GM23338 (cell line): ENCODE measurements at regions not wholly inside any gene's neighbourhood (a gene's known extent, or its start where the extent isn't known, plus 50 kb on each side); places are given as distances from the start of the nearest gene placed in this dataset.

Experiments
- ATAC-seq: fragments of 200-7000 bp; cut with Tn5 transposase; 3 replicates; pipeline ENCODE4 v1.9.1; 2020
- DNase-seq: peaks from one replicate; pipeline ENCODE4 v3.0.0-alpha.2; 2015; ENCODE audit warnings: low spot score
- H2AFZ ChIP-seq: fragments of 200-600 bp; sonication (generic); 2 replicates; pipeline ENCODE4 v1.8.0; 2016; ENCODE audit warnings: antibody characterized with exemption, mild to moderate bottlenecking, moderate library complexity
- H3F3A ChIP-seq: fragments of 200-600 bp; sonication (generic); replicated peaks from 2 replicates; pipeline ENCODE4 v1.8.0; 2017; ENCODE audit warnings: antibody characterized with exemption, mixed run types, low read depth
- H3K27ac ChIP-seq: fragments of 200-600 bp; sonication (generic); 2 replicates; pipeline ENCODE4 v1.6.1; 2016; ENCODE audit warnings: low read depth
- H3K27me3 ChIP-seq: fragments of 200-600 bp; sonication (generic); 2 replicates; pipeline ENCODE4 v1.8.0; 2016; ENCODE audit warnings: mild to moderate bottlenecking, mixed run types, moderate library complexity; ENCODE audit not compliant: insufficient read depth
- H3K36me3 ChIP-seq: fragments of 200-600 bp; sonication (generic); 2 replicates; pipeline ENCODE4 v1.8.0; 2016; ENCODE audit warnings: mild to moderate bottlenecking; ENCODE audit not compliant: insufficient read depth
- H3K4me1 ChIP-seq: fragments of 200-600 bp; sonication (generic); 2 replicates; pipeline ENCODE4 v1.8.0; 2016; ENCODE audit warnings: mild to moderate bottlenecking, moderate library complexity; ENCODE audit not compliant: insufficient read depth
- H3K4me2 ChIP-seq: fragments of 200-600 bp; sonication (generic); 2 replicates; pipeline ENCODE4 v1.7.1; 2017; ENCODE audit warnings: mixed run types
- H3K4me3 ChIP-seq: fragments of 200-600 bp; sonication (generic); 2 replicates; pipeline ENCODE4 v1.6.1; 2016; ENCODE audit warnings: mixed run types
- H3K79me2 ChIP-seq: fragments of 200-600 bp; sonication (generic); replicated peaks from 2 replicates; pipeline ENCODE4 v1.8.0; 2017; ENCODE audit warnings: mild to moderate bottlenecking; ENCODE audit not compliant: insufficient read depth
- H3K9me2 ChIP-seq: fragments of 200-600 bp; sonication (generic); 2 replicates; pipeline ENCODE4 v1.8.0; 2017; ENCODE audit not compliant: insufficient read depth
- H4K20me1 ChIP-seq: fragments of 200-600 bp; sonication (generic); replicated peaks from 2 replicates; pipeline ENCODE4 v1.8.0; 2017; ENCODE audit warnings: mild to moderate bottlenecking; ENCODE audit not compliant: insufficient read depth
- H3K27ac Mint-ChIP-seq: 2 replicates; pipeline ENCODE4 v1.8.0; 2020; ENCODE audit warnings: inconsistent platforms, mild to moderate bottlenecking, moderate library complexity, mixed read lengths
- H3K27me3 Mint-ChIP-seq: 3 replicates; pipeline ENCODE4 v1.8.0; 2022; ENCODE audit warnings: low read depth, mild to moderate bottlenecking, moderate library complexity, mixed read lengths, inconsistent platforms; ENCODE audit not compliant: insufficient read depth, poor library complexity
- H3K36me3 Mint-ChIP-seq: 3 replicates; pipeline ENCODE4 v1.8.0; 2021; ENCODE audit warnings: low read depth, mild to moderate bottlenecking, inconsistent platforms, moderate library complexity, mixed read lengths
- H3K4me1 Mint-ChIP-seq: 3 replicates; pipeline ENCODE4 v1.8.0; 2020; ENCODE audit warnings: mild to moderate bottlenecking, inconsistent platforms, mixed read lengths
- H3K4me3 Mint-ChIP-seq: 3 replicates; pipeline ENCODE4 v1.8.0; 2021; ENCODE audit warnings: moderate library complexity, mild to moderate bottlenecking, inconsistent platforms, mixed read lengths
- H3K9me3 Mint-ChIP-seq: 3 replicates; pipeline ENCODE4 v1.8.0; 2020; ENCODE audit warnings: moderate library complexity, mild to moderate bottlenecking, inconsistent platforms, mixed read lengths
- CREB1 ChIP-seq: fragments of 250-450 bp; sonication (Bioruptor Pico); IDR thresholded peaks from 2 replicates; pipeline ENCODE4 v1.5.0; 2020; ENCODE audit warnings: low read depth, mild to moderate bottlenecking, moderate library complexity
- EZH2 ChIP-seq: fragments of 200-600 bp; sonication (generic); IDR thresholded peaks from one replicate; pipeline ENCODE4 v1.8.0; 2017; ENCODE audit warnings: antibody characterized with exemption, mild to moderate bottlenecking, low read depth; ENCODE audit not compliant: unreplicated experiment
- EZH2phosphoT487 ChIP-seq: fragments of 200-600 bp; sonication (generic); IDR thresholded peaks from one replicate; pipeline ENCODE4 v1.8.1; 2018; ENCODE audit warnings: antibody characterized with exemption; ENCODE audit not compliant: unreplicated experiment
- JUNB ChIP-seq: IDR thresholded peaks from one replicate; pipeline ENCODE4 v1.6.1; 2016; ENCODE audit warnings: antibody characterized with exemption; ENCODE audit not compliant: unreplicated experiment
- NANOG ChIP-seq: IDR thresholded peaks from 2 replicates; pipeline ENCODE4 v1.6.1; 2016; ENCODE audit warnings: antibody characterized with exemption, borderline replicate concordance
- POLR2AphosphoS5 ChIP-seq: IDR thresholded peaks from 2 replicates; pipeline ENCODE4 v1.6.1; 2016; ENCODE audit warnings: antibody characterized with exemption, low read depth
- STAT1 ChIP-seq: IDR thresholded peaks from one replicate; pipeline ENCODE4 v1.6.1; 2016; ENCODE audit warnings: antibody characterized with exemption; ENCODE audit not compliant: unreplicated experiment
- ZNF114 ChIP-seq: fragments of 250-450 bp; sonication (Bioruptor Pico); IDR thresholded peaks from 2 replicates; pipeline ENCODE4 v1.5.0; 2020; ENCODE audit warnings: mild to moderate bottlenecking, moderate library complexity
- ZNF331 ChIP-seq: fragments of 250-450 bp; sonication (Bioruptor Pico); IDR thresholded peaks from 2 replicates; pipeline ENCODE4 v1.5.0; 2020; ENCODE audit warnings: low read depth, mild to moderate bottlenecking, moderate library complexity
- TF ChIP-seq, protein P1 (sequence below): fragments of 250-450 bp; sonication (Bioruptor Pico); IDR thresholded peaks from 2 replicates; pipeline ENCODE4 v1.5.0; 2020; ENCODE audit warnings: mild to moderate bottlenecking, moderate library complexity
- TF ChIP-seq, protein P2 (sequence below), 2 experiments: fragments of 200-600 bp in 1 of 2; sonication (generic) in 1 of 2; conservative IDR thresholded peaks; 2 replicates each; pipeline versions ENCODE4 v1.5.1 to v1.6.1; 2016 to 2017; ENCODE audit warnings: antibody characterized with exemption in 2 of 2, low read depth in 2 of 2, mild to moderate bottlenecking in 2 of 2, moderate library complexity in 1 of 2
- TF ChIP-seq, protein P3 (sequence below): IDR thresholded peaks from one replicate; pipeline ENCODE4 v1.6.1; 2018; ENCODE audit warnings: antibody characterized with exemption; ENCODE audit not compliant: unreplicated experiment

DNA sequence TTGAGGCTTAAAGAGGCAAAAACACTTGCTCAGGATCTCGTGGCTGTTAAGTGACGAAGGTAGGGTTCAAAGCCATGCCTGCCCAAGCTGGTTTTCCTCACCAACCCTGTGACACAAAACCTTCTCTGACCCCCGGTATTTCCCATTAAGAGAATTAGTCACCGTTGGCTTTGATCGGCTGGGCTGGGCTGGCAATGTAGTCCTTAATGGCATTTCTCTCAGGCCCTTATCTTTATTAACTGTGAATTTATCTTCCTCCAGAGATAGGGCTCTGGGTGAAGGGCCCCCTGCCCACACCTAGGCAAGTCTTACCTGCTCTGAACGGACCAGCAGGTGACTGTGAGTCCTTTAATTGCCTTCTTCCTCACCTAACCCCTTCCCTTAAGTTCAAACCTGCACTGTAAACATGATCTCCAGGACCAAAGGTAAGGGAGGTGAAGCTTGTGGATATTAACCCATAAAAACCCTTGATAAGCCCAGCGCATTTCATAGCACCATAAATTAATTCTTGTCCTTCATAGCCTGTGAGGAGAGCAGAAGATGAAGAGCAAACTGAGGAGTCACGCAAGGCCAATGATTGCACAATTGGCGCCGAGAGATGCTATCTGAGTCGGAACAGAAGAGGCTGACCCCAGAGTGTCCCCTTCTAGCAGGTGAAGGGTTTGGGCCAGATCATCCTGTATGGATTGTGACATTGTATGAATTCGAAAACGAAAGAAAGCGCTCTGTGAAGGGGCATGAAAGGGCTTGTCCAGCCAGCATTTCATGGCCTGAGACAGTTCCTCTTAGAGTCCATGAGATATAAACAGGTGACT lies 790.8 kb upstream of the TBX3 start (continued):
- TF ChIP-seq, protein P1, sequence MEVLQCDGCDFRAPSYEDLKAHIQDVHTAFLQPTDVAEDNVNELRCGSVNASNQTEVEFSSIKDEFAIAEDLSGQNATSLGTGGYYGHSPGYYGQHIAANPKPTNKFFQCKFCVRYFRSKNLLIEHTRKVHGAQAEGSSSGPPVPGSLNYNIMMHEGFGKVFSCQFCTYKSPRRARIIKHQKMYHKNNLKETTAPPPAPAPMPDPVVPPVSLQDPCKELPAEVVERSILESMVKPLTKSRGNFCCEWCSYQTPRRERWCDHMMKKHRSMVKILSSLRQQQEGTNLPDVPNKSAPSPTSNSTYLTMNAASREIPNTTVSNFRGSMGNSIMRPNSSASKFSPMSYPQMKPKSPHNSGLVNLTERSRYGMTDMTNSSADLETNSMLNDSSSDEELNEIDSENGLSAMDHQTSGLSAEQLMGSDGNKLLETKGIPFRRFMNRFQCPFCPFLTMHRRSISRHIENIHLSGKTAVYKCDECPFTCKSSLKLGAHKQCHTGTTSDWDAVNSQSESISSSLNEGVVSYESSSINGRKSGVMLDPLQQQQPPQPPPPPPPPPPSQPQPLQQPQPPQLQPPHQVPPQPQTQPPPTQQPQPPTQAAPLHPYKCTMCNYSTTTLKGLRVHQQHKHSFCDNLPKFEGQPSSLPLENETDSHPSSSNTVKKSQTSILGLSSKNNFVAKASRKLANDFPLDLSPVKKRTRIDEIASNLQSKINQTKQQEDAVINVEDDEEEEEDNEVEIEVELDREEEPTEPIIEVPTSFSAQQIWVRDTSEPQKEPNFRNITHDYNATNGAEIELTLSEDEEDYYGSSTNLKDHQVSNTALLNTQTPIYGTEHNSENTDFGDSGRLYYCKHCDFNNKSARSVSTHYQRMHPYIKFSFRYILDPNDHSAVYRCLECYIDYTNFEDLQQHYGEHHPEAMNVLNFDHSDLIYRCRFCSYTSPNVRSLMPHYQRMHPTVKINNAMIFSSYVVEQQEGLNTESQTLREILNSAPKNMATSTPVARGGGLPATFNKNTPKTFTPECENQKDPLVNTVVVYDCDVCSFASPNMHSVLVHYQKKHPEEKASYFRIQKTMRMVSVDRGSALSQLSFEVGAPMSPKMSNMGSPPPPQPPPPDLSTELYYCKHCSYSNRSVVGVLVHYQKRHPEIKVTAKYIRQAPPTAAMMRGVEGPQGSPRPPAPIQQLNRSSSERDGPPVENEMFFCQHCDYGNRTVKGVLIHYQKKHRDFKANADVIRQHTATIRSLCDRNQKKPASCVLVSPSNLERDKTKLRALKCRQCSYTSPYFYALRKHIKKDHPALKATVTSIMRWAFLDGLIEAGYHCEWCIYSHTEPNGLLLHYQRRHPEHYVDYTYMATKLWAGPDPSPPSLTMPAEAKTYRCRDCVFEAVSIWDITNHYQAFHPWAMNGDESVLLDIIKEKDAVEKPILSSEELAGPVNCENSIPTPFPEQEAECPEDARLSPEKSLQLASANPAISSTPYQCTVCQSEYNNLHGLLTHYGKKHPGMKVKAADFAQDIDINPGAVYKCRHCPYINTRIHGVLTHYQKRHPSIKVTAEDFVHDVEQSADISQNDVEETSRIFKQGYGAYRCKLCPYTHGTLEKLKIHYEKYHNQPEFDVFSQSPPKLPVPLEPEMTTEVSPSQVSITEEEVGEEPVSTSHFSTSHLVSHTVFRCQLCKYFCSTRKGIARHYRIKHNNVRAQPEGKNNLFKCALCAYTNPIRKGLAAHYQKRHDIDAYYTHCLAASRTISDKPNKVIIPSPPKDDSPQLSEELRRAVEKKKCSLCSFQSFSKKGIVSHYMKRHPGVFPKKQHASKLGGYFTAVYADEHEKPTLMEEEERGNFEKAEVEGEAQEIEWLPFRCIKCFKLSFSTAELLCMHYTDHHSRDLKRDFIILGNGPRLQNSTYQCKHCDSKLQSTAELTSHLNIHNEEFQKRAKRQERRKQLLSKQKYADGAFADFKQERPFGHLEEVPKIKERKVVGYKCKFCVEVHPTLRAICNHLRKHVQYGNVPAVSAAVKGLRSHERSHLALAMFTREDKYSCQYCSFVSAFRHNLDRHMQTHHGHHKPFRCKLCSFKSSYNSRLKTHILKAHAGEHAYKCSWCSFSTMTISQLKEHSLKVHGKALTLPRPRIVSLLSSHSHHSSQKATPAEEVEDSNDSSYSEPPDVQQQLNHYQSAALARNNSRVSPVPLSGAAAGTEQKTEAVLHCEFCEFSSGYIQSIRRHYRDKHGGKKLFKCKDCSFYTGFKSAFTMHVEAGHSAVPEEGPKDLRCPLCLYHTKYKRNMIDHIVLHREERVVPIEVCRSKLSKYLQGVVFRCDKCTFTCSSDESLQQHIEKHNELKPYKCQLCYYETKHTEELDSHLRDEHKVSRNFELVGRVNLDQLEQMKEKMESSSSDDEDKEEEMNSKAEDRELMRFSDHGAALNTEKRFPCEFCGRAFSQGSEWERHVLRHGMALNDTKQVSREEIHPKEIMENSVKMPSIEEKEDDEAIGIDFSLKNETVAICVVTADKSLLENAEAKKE = no peak
- no peak for TF ChIP-seq EZH2

DNA sequence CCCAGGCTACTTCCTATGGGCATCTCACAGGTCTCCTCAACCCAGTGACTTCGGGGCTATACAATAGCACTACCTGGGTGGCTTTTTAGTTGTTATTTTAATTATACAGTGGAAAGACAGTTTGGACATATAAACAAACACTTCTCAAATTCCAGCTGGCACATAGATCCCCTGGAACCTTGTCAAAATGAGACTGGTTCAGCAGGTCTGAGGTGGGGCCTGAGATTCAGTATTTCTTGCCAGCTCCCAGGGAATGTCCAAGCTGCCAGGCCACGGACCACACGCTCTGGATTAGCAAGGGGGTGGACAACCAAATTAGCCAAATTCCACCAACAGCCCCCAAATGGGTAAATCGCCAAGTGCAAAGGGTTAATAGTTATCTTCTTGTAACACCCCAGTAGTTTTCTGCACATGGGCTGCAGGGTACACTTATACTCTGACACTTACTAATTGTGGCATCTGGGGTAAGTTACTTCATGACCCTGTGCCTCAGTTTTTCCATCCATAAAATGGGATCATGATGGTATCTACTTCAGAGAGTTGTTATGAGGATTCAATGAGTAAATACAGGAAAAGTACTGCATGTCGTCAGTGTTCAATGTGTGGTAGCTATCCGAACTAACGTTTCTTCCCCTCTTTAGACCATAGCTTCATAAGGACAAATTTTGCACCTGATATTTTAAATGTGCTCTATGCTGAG lies 789.4 kb upstream of the TBX3 start:
- Histone ChIP-seq H3K27me3 (no peaks in the 10 kb centered on the region), H3K79me2 (no peaks in the 10 kb centered on the region), H3K36me3 (peaks cover 5% of the 10 kb centered on the region; the same call in 1 of the 2 replicates), H3K9me2 (peaks cover 5% of the 10 kb centered on the region), H3K27ac (no peak overlapping the region), H3K4me3 (no peak overlapping the region), H4K20me1 (no peaks in the 10 kb centered on the region), H3K4me2 (no peak overlapping the region), H3K4me1 (no peaks in the 10 kb centered on the region), H2AFZ (no peak overlapping the region), H3F3A (no peaks in the 10 kb centered on the region)
- Mint-ChIP-seq H3K9me3 (peaks cover 2% of the 10 kb centered on the region; the same call in 2 of the 3 replicates), H3K27me3 (peaks cover 2% of the 10 kb centered on the region), H3K4me3 (no peak overlapping the region), H3K4me1 (no peaks in the 10 kb centered on the region), H3K27ac (no peak overlapping the region), H3K36me3 (no peaks in the 10 kb centered on the region)
- DNase-seq = no peak
- no peak for ATAC-seq
- TF ChIP-seq EZH2phosphoT487 = no peak
- TF ChIP-seq ZNF114 (CRISPR knock-in tag) = no peak
- no peak for TF ChIP-seq STAT1
- TF ChIP-seq EZH2 = no peak
- TF ChIP-seq JUNB = no peak
- TF ChIP-seq POLR2AphosphoS5 = no peak
- TF ChIP-seq, protein P2, sequence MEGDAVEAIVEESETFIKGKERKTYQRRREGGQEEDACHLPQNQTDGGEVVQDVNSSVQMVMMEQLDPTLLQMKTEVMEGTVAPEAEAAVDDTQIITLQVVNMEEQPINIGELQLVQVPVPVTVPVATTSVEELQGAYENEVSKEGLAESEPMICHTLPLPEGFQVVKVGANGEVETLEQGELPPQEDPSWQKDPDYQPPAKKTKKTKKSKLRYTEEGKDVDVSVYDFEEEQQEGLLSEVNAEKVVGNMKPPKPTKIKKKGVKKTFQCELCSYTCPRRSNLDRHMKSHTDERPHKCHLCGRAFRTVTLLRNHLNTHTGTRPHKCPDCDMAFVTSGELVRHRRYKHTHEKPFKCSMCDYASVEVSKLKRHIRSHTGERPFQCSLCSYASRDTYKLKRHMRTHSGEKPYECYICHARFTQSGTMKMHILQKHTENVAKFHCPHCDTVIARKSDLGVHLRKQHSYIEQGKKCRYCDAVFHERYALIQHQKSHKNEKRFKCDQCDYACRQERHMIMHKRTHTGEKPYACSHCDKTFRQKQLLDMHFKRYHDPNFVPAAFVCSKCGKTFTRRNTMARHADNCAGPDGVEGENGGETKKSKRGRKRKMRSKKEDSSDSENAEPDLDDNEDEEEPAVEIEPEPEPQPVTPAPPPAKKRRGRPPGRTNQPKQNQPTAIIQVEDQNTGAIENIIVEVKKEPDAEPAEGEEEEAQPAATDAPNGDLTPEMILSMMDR (conservative IDR thresholded peaks at IDR 0.05; ENCODE audit: low read depth in 2 of 2) = no peak
- TF ChIP-seq, protein P3, sequence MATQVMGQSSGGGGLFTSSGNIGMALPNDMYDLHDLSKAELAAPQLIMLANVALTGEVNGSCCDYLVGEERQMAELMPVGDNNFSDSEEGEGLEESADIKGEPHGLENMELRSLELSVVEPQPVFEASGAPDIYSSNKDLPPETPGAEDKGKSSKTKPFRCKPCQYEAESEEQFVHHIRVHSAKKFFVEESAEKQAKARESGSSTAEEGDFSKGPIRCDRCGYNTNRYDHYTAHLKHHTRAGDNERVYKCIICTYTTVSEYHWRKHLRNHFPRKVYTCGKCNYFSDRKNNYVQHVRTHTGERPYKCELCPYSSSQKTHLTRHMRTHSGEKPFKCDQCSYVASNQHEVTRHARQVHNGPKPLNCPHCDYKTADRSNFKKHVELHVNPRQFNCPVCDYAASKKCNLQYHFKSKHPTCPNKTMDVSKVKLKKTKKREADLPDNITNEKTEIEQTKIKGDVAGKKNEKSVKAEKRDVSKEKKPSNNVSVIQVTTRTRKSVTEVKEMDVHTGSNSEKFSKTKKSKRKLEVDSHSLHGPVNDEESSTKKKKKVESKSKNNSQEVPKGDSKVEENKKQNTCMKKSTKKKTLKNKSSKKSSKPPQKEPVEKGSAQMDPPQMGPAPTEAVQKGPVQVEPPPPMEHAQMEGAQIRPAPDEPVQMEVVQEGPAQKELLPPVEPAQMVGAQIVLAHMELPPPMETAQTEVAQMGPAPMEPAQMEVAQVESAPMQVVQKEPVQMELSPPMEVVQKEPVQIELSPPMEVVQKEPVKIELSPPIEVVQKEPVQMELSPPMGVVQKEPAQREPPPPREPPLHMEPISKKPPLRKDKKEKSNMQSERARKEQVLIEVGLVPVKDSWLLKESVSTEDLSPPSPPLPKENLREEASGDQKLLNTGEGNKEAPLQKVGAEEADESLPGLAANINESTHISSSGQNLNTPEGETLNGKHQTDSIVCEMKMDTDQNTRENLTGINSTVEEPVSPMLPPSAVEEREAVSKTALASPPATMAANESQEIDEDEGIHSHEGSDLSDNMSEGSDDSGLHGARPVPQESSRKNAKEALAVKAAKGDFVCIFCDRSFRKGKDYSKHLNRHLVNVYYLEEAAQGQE = no peak
- TF ChIP-seq ZNF331 = no peak
- TF ChIP-seq CREB1 (CRISPR knock-in tag) = no peak
- no peak for TF ChIP-seq NANOG
